Dendritic cell treated with granulocyte-macrophage colony-stimulating factor and Interleukin-4, amounts not matched to agents 40 ng/mL and 50 ng/mL, for 4 days (primary cell): ENCODE measurements at regions not wholly inside any gene's neighbourhood (a gene's known extent, or its start where the extent isn't known, plus 50 kb on each side); places are given as distances from the start of the nearest gene placed in this dataset.

Experiments used
- H3K27ac Mint-ChIP-seq: one replicate; pipeline ENCODE4 v1.8.0; 2022; ENCODE audit warnings: mild to moderate bottlenecking, mixed read lengths
- H3K27me3 Mint-ChIP-seq: one replicate; pipeline ENCODE4 v1.8.0; 2022; ENCODE audit warnings: mild to moderate bottlenecking, mixed read lengths
- H3K36me3 Mint-ChIP-seq: one replicate; pipeline ENCODE4 v1.8.0; 2022; ENCODE audit warnings: low read depth, mixed read lengths
- H3K4me1 Mint-ChIP-seq: one replicate; pipeline ENCODE4 v1.8.0; 2022; ENCODE audit warnings: low read depth, mixed read lengths
- H3K4me3 Mint-ChIP-seq: one replicate; pipeline ENCODE4 v1.8.0; 2022; ENCODE audit warnings: mild to moderate bottlenecking, moderate library complexity, mixed read lengths
- H3K9me3 Mint-ChIP-seq: one replicate; pipeline ENCODE4 v1.8.0; 2022; ENCODE audit warnings: mixed read lengths
- intact Hi-C: fragments of 100-400 bp; cut with micrococcal nuclease; formaldehyde crosslinking; loops from one replicate; pipeline ENCODE4 v1.15.0; 2022

GRCh38 chr4:10283761-10284160 is 167.2 kb upstream of the WDR1 start:
- Mint-ChIP-seq H3K4me3 (no peak overlapping the region), H3K27me3 (no peaks in the 10 kb centered on the region), H3K27ac (no peak overlapping the region), H3K4me1 (no peaks in the 10 kb centered on the region), H3K9me3 (no peaks in the 10 kb centered on the region), H3K36me3 (no peaks in the 10 kb centered on the region)
- intact Hi-C loops: no loop called here

GRCh38 chr4:10281996-10282395 is 165.4 kb upstream of the WDR1 start:
- H3K27me3 Mint-ChIP-seq: no peaks in the 10 kb centered on the region
- intact Hi-C loops: no loop called here
- no peaks in the 10 kb centered on the region for H3K9me3 Mint-ChIP-seq
- H3K4me1 Mint-ChIP-seq: no peaks in the 10 kb centered on the region
- no peak overlapping the region for H3K27ac Mint-ChIP-seq
- no peak overlapping the region for H3K4me3 Mint-ChIP-seq
- no peaks in the 10 kb centered on the region for H3K36me3 Mint-ChIP-seq

GRCh38 chr4:10279261-10279660 is 162.7 kb upstream of the WDR1 start:
- H3K9me3 Mint-ChIP-seq: no peaks in the 10 kb centered on the region
- H3K4me3 Mint-ChIP-seq: no peak overlapping the region
- H3K27ac Mint-ChIP-seq: no peak overlapping the region
- no peaks in the 10 kb centered on the region for H3K4me1 Mint-ChIP-seq
- no peaks in the 10 kb centered on the region for H3K36me3 Mint-ChIP-seq
- no peaks in the 10 kb centered on the region for H3K27me3 Mint-ChIP-seq
- intact Hi-C loops: no loop called here

- no peak overlapping the region for H3K27ac Mint-ChIP-seq
- H3K4me1 Mint-ChIP-seq: no peaks in the 10 kb centered on the region
- H3K9me3 Mint-ChIP-seq: no peaks in the 10 kb centered on the region
- H3K4me3 Mint-ChIP-seq: no peak overlapping the region
- no peaks in the 10 kb centered on the region for H3K36me3 Mint-ChIP-seq
- no peaks in the 10 kb centered on the region for H3K27me3 Mint-ChIP-seq
- intact Hi-C loops: no loop called here
Measured at GRCh38 chr4:10278071-10278470, 161.5 kb upstream of the WDR1 start.

GRCh38 chr4:10276152-10276551 is 159.6 kb upstream of the WDR1 start:
- intact Hi-C loops: no loop called here
- Mint-ChIP-seq H3K27me3 (no peaks in the 10 kb centered on the region), H3K27ac (no peak overlapping the region), H3K9me3 (no peaks in the 10 kb centered on the region), H3K36me3 (no peaks in the 10 kb centered on the region), H3K4me1 (no peaks in the 10 kb centered on the region), H3K4me3 (no peak overlapping the region)

GRCh38 chr4:10275696-10276095 is 159.1 kb upstream of the WDR1 start:
- no peaks in the 10 kb centered on the region for H3K4me1 Mint-ChIP-seq
- no peaks in the 10 kb centered on the region for H3K9me3 Mint-ChIP-seq
- H3K27ac Mint-ChIP-seq: no peak overlapping the region
- no peaks in the 10 kb centered on the region for H3K27me3 Mint-ChIP-seq
- no peak overlapping the region for H3K4me3 Mint-ChIP-seq
- intact Hi-C loops: no loop called here
- H3K36me3 Mint-ChIP-seq: no peaks in the 10 kb centered on the region

- Mint-ChIP-seq H3K36me3 (no peaks in the 10 kb centered on the region), H3K27ac (no peak overlapping the region), H3K27me3 (peaks cover 6% of the 10 kb centered on the region), H3K4me3 (no peak overlapping the region), H3K9me3 (no peaks in the 10 kb centered on the region), H3K4me1 (no peaks in the 10 kb centered on the region)
- intact Hi-C loops: no loop called here
Measured at GRCh38 chr4:10273030-10273429, 156.4 kb upstream of the WDR1 start.

- no peak overlapping the region for H3K4me3 Mint-ChIP-seq
Measured at GRCh38 chr4:10272511-10272910, 155.9 kb upstream of the WDR1 start.

GRCh38 chr4:10267066-10267465 is 150.5 kb upstream of the WDR1 start:
- H3K4me3 Mint-ChIP-seq: no peak overlapping the region
- no peak overlapping the region for H3K27ac Mint-ChIP-seq
- no peaks in the 10 kb centered on the region for H3K36me3 Mint-ChIP-seq
- peaks cover 8% of the 10 kb centered on the region for H3K27me3 Mint-ChIP-seq
- H3K4me1 Mint-ChIP-seq: no peaks in the 10 kb centered on the region
- intact Hi-C loops: loop anchor here (10.0 kb wide), 1 partner anchor 128 kb away; no protein-coding TSS in a partner anchor
- no peaks in the 10 kb centered on the region for H3K9me3 Mint-ChIP-seq

More at GRCh38 chr4:10272511-10272910, 155.9 kb upstream of the WDR1 start:
- no peaks in the 10 kb centered on the region for H3K9me3 Mint-ChIP-seq
- H3K36me3 Mint-ChIP-seq: no peaks in the 10 kb centered on the region
- H3K4me1 Mint-ChIP-seq: no peaks in the 10 kb centered on the region
- peaks cover 6% of the 10 kb centered on the region for H3K27me3 Mint-ChIP-seq
- H3K27ac Mint-ChIP-seq: no peak overlapping the region
- intact Hi-C loops: no loop called here

GRCh38 chr4:10260777-10261176 is 144.2 kb upstream of the WDR1 start:
- Mint-ChIP-seq H3K27me3 (peaks cover 10% of the 10 kb centered on the region), H3K36me3 (no peaks in the 10 kb centered on the region), H3K9me3 (no peaks in the 10 kb centered on the region), H3K4me3 (no peak overlapping the region), H3K27ac (no peak overlapping the region), H3K4me1 (no peaks in the 10 kb centered on the region)
- intact Hi-C loops: loop anchor here (10.0 kb wide), 1 partner anchor 134 kb away; no protein-coding TSS in a partner anchor

GRCh38 chr4:10259976-10260375 is 143.4 kb upstream of the WDR1 start:
- Mint-ChIP-seq H3K9me3 (no peaks in the 10 kb centered on the region), H3K27ac (no peak overlapping the region), H3K27me3 (peaks cover 10% of the 10 kb centered on the region), H3K4me3 (no peak overlapping the region), H3K4me1 (no peaks in the 10 kb centered on the region), H3K36me3 (no peaks in the 10 kb centered on the region)
- intact Hi-C loops: loop anchor here (10.0 kb wide), 2 partner anchors 55 to 135 kb away; no protein-coding TSS in a partner anchor

GRCh38 chr4:10256203-10256602 is 139.6 kb upstream of the WDR1 start:
- Mint-ChIP-seq H3K4me1 (no peaks in the 10 kb centered on the region), H3K27ac (no peak overlapping the region), H3K27me3 (peaks cover 20% of the 10 kb centered on the region), H3K4me3 (no peak overlapping the region), H3K36me3 (no peaks in the 10 kb centered on the region), H3K9me3 (no peaks in the 10 kb centered on the region)
- intact Hi-C loops: loop anchor here (10.0 kb wide), 1 partner anchor 51 kb away; no protein-coding TSS in a partner anchor

GRCh38 chr4:10253765-10254164 is 137.2 kb upstream of the WDR1 start:
- H3K4me3 Mint-ChIP-seq: no peak overlapping the region
- no peak overlapping the region for H3K27ac Mint-ChIP-seq
- peaks cover 29% of the 10 kb centered on the region for H3K27me3 Mint-ChIP-seq
- intact Hi-C loops: loop anchor here (10.0 kb wide), 1 partner anchor 49 kb away; no protein-coding TSS in a partner anchor
- no peaks in the 10 kb centered on the region for H3K4me1 Mint-ChIP-seq
- no peaks in the 10 kb centered on the region for H3K36me3 Mint-ChIP-seq
- no peaks in the 10 kb centered on the region for H3K9me3 Mint-ChIP-seq

GRCh38 chr4:10245751-10246150 is 129.2 kb upstream of the WDR1 start:
- H3K9me3 Mint-ChIP-seq: no peaks in the 10 kb centered on the region
- no peak overlapping the region for H3K4me3 Mint-ChIP-seq
- no peaks in the 10 kb centered on the region for H3K36me3 Mint-ChIP-seq
- intact Hi-C loops: no loop called here
- peaks cover 19% of the 10 kb centered on the region for H3K4me1 Mint-ChIP-seq
- H3K27ac Mint-ChIP-seq: no peak overlapping the region
- H3K27me3 Mint-ChIP-seq: peaks cover 44% of the 10 kb centered on the region

- intact Hi-C loops: no loop called here
- H3K4me3 Mint-ChIP-seq: no peak overlapping the region
- H3K27ac Mint-ChIP-seq: no peak overlapping the region
- no peaks in the 10 kb centered on the region for H3K36me3 Mint-ChIP-seq
- peaks cover 19% of the 10 kb centered on the region for H3K4me1 Mint-ChIP-seq
- no peaks in the 10 kb centered on the region for H3K9me3 Mint-ChIP-seq
- peaks cover 34% of the 10 kb centered on the region for H3K27me3 Mint-ChIP-seq
Measured at GRCh38 chr4:10243856-10244255, 127.3 kb upstream of the WDR1 start.
